Activated naive CD8-positive, alpha-beta T cell treated with anti-CD3 and anti-CD28 coated beads, Interleukin-2, amount 50 U/mL, for 24 hours (primary cell): ENCODE measurements at regions not wholly inside any gene's neighbourhood (a gene's known extent, or its start where the extent isn't known, plus 50 kb on each side); places are given as distances from the start of the nearest gene placed in this dataset.

Experiments
- ATAC-seq: fragments of 150-1000 bp; cut with Tn5 transposase; one replicate; pipeline ENCODE4 v1.10.0; 2021
- DNase-seq: peaks from one replicate; pipeline ENCODE4 v3.0.0; 2021
- H3K27ac Mint-ChIP-seq: one replicate; pipeline ENCODE4 v1.8.0; 2021; ENCODE audit warnings: mild to moderate bottlenecking, mixed read lengths
- H3K27me3 Mint-ChIP-seq: one replicate; pipeline ENCODE4 v1.8.0; 2021; ENCODE audit warnings: mixed read lengths
- H3K36me3 Mint-ChIP-seq: one replicate; pipeline ENCODE4 v1.8.0; 2021; ENCODE audit warnings: low read depth, mixed read lengths
- H3K4me1 Mint-ChIP-seq: one replicate; pipeline ENCODE4 v1.8.0; 2021; ENCODE audit warnings: mixed read lengths
- H3K4me3 Mint-ChIP-seq: one replicate; pipeline ENCODE4 v1.8.0; 2021; ENCODE audit warnings: mild to moderate bottlenecking, moderate library complexity, mixed read lengths
- H3K9me3 Mint-ChIP-seq: one replicate; pipeline ENCODE4 v1.8.0; 2021; ENCODE audit warnings: mixed read lengths

- ATAC-seq, result no peak
- no peak for DNase-seq
- no peaks in the 10 kb centered on the region for H3K4me1 Mint-ChIP-seq
- H3K9me3 Mint-ChIP-seq, result peaks cover 14% of the 10 kb centered on the region
- peaks cover 11% of the 10 kb centered on the region for H3K27me3 Mint-ChIP-seq
- no peaks in the 10 kb centered on the region for H3K36me3 Mint-ChIP-seq
- no peak overlapping the region for H3K27ac Mint-ChIP-seq
- H3K4me3 Mint-ChIP-seq, result no peak overlapping the region
Measured at GRCh38 chr12:111285200-111285599, 83.7 kb downstream of the PHETA1 start.

GRCh38 chr12:111284709-111285108 lies 84.2 kb downstream of the PHETA1 start:
- no peaks in the 10 kb centered on the region for H3K36me3 Mint-ChIP-seq
- H3K4me1 Mint-ChIP-seq, result no peaks in the 10 kb centered on the region
- H3K4me3 Mint-ChIP-seq, result no peak overlapping the region
- ATAC-seq, result no peak
- peaks cover 14% of the 10 kb centered on the region for H3K9me3 Mint-ChIP-seq
- no peak for DNase-seq
- peaks cover 11% of the 10 kb centered on the region for H3K27me3 Mint-ChIP-seq
- H3K27ac Mint-ChIP-seq, result no peak overlapping the region

- ATAC-seq (no peak), DNase-seq (no peak)
- Mint-ChIP-seq H3K4me3 (no peak overlapping the region), H3K27ac (no peak overlapping the region), H3K36me3 (no peaks in the 10 kb centered on the region), H3K27me3 (peaks cover 11% of the 10 kb centered on the region), H3K9me3 (peaks cover 14% of the 10 kb centered on the region), H3K4me1 (no peaks in the 10 kb centered on the region)
Measured at GRCh38 chr12:111283966-111284365, 84.9 kb downstream of the PHETA1 start.

GRCh38 chr12:111283521-111283920 lies 85.4 kb downstream of the PHETA1 start:
- Mint-ChIP-seq H3K27me3 (peaks cover 11% of the 10 kb centered on the region), H3K36me3 (no peaks in the 10 kb centered on the region), H3K4me3 (no peak overlapping the region), H3K27ac (no peak overlapping the region), H3K9me3 (peaks cover 14% of the 10 kb centered on the region), H3K4me1 (no peaks in the 10 kb centered on the region)
- ATAC-seq (no peak), DNase-seq (no peak)

- H3K27ac Mint-ChIP-seq, result no peak overlapping the region
- DNase-seq (no peak), ATAC-seq (no peak)
- no peaks in the 10 kb centered on the region for H3K36me3 Mint-ChIP-seq
- no peaks in the 10 kb centered on the region for H3K4me1 Mint-ChIP-seq
- H3K4me3 Mint-ChIP-seq, result no peak overlapping the region
- peaks cover 11% of the 10 kb centered on the region for H3K27me3 Mint-ChIP-seq
- peaks cover 14% of the 10 kb centered on the region for H3K9me3 Mint-ChIP-seq
Measured at GRCh38 chr12:111277570-111277969, 91.3 kb downstream of the PHETA1 start.

- Mint-ChIP-seq H3K27ac (no peak overlapping the region), H3K9me3 (peaks cover 8% of the 10 kb centered on the region), H3K27me3 (peaks cover 8% of the 10 kb centered on the region), H3K36me3 (no peaks in the 10 kb centered on the region), H3K4me1 (no peaks in the 10 kb centered on the region), H3K4me3 (no peak overlapping the region)
- ATAC-seq (no peak), DNase-seq (no peak)
Measured at GRCh38 chr12:111276146-111276545, 92.7 kb downstream of the PHETA1 start.

- ATAC-seq, result no peak
- Mint-ChIP-seq H3K36me3 (no peaks in the 10 kb centered on the region), H3K27me3 (peaks cover under 1% of the 10 kb centered on the region), H3K9me3 (no peaks in the 10 kb centered on the region), H3K4me3 (no peak overlapping the region), H3K4me1 (no peaks in the 10 kb centered on the region), H3K27ac (no peak overlapping the region)
- no peak for DNase-seq
Measured at GRCh38 chr12:111275308-111275707, 93.6 kb downstream of the PHETA1 start.

- no peaks in the 10 kb centered on the region for H3K9me3 Mint-ChIP-seq
- no peaks in the 10 kb centered on the region for H3K4me1 Mint-ChIP-seq
- DNase-seq, result no peak
- H3K4me3 Mint-ChIP-seq, result no peak overlapping the region
- H3K36me3 Mint-ChIP-seq, result no peaks in the 10 kb centered on the region
- H3K27ac Mint-ChIP-seq, result no peak overlapping the region
- no peaks in the 10 kb centered on the region for H3K27me3 Mint-ChIP-seq
- ATAC-seq, result no peak
Measured at GRCh38 chr12:111274777-111275176, 94.1 kb downstream of the PHETA1 start.

- H3K4me1 Mint-ChIP-seq, result no peaks in the 10 kb centered on the region
- H3K27ac Mint-ChIP-seq, result no peak overlapping the region
- DNase-seq (no peak), ATAC-seq (no peak)
- H3K4me3 Mint-ChIP-seq, result no peak overlapping the region
- no peaks in the 10 kb centered on the region for H3K9me3 Mint-ChIP-seq
- H3K27me3 Mint-ChIP-seq, result no peaks in the 10 kb centered on the region
- H3K36me3 Mint-ChIP-seq, result no peaks in the 10 kb centered on the region
Measured at GRCh38 chr12:111271674-111272418, 97.0 kb downstream of the PHETA1 start.

- H3K27me3 Mint-ChIP-seq, result no peaks in the 10 kb centered on the region
- no peaks in the 10 kb centered on the region for H3K9me3 Mint-ChIP-seq
- no peak for ATAC-seq
- no peak for DNase-seq
- no peak overlapping the region for H3K27ac Mint-ChIP-seq
- H3K4me1 Mint-ChIP-seq, result no peaks in the 10 kb centered on the region
- H3K36me3 Mint-ChIP-seq, result no peaks in the 10 kb centered on the region
- H3K4me3 Mint-ChIP-seq, result no peak overlapping the region
Measured at GRCh38 chr12:111270774-111271173, 98.1 kb downstream of the PHETA1 start.

- no peaks in the 10 kb centered on the region for H3K27me3 Mint-ChIP-seq
- no peak for ATAC-seq
- no peaks in the 10 kb centered on the region for H3K9me3 Mint-ChIP-seq
- no peak for DNase-seq
- no peak overlapping the region for H3K27ac Mint-ChIP-seq
- H3K36me3 Mint-ChIP-seq, result no peaks in the 10 kb centered on the region
- H3K4me3 Mint-ChIP-seq, result no peak overlapping the region
- no peaks in the 10 kb centered on the region for H3K4me1 Mint-ChIP-seq
Measured at GRCh38 chr12:111270239-111270638, 98.7 kb downstream of the PHETA1 start.

GRCh38 chr12:111269718-111270117 lies 99.2 kb downstream of the PHETA1 start:
- Mint-ChIP-seq H3K36me3 (no peaks in the 10 kb centered on the region), H3K4me3 (no peak overlapping the region), H3K4me1 (no peaks in the 10 kb centered on the region), H3K27me3 (no peaks in the 10 kb centered on the region), H3K9me3 (no peaks in the 10 kb centered on the region), H3K27ac (no peak overlapping the region)
- no peak for ATAC-seq
- DNase-seq, result no peak

- ATAC-seq, result no peak
- no peaks in the 10 kb centered on the region for H3K36me3 Mint-ChIP-seq
- H3K9me3 Mint-ChIP-seq, result no peaks in the 10 kb centered on the region
- H3K27me3 Mint-ChIP-seq, result no peaks in the 10 kb centered on the region
- DNase-seq, result peak; percentile 42
- no peak overlapping the region for H3K27ac Mint-ChIP-seq
- no peak overlapping the region for H3K4me3 Mint-ChIP-seq
- no peaks in the 10 kb centered on the region for H3K4me1 Mint-ChIP-seq
Measured at GRCh38 chr12:111268738-111269572, 99.9 kb downstream of the PHETA1 start.

- Mint-ChIP-seq H3K4me3 (no peak overlapping the region), H3K4me1 (no peaks in the 10 kb centered on the region), H3K9me3 (no peaks in the 10 kb centered on the region), H3K36me3 (no peaks in the 10 kb centered on the region), H3K27me3 (no peaks in the 10 kb centered on the region), H3K27ac (no peak overlapping the region)
- no peak for ATAC-seq
- no peak for DNase-seq
Measured at GRCh38 chr12:111267144-111267543, 101.8 kb downstream of the PHETA1 start.
